ENCODE measurements at regions not wholly inside any gene's neighbourhood (a gene's known extent, or its start where the extent isn't known, plus 50 kb on each side); places are given as distances from the start of the nearest gene placed in this dataset.
"Not testable (repeated sequence)": the region's sequence is repeated elsewhere in the genome, so short reads cannot be mapped to it uniquely, and the experiment has no call there.

- H3K27me3 Mint-ChIP-seq (ENCODE audit: unreplicated experiment) = peaks cover 3% of the 10 kb centered on the region
- no peak overlapping the region for H3K27ac Mint-ChIP-seq (ENCODE audit: unreplicated experiment)
- no peak for TF ChIP-seq CTCF (IDR thresholded peaks at IDR 0.05; ENCODE audit: partially characterized antibody, unreplicated experiment)
- H3K9me3 Mint-ChIP-seq (ENCODE audit: unreplicated experiment) = peaks cover 3% of the 10 kb centered on the region
- no peaks in the 10 kb centered on the region for H3K36me3 Mint-ChIP-seq (ENCODE audit: unreplicated experiment)
- no peak overlapping the region for H3K4me3 Mint-ChIP-seq (ENCODE audit: unreplicated experiment)
- H3K4me1 Mint-ChIP-seq (ENCODE audit: low read depth, unreplicated experiment) = peaks cover 9% of the 10 kb centered on the region
- no peak for DNase-seq
Observed at GRCh38 chr9:19630760-19631159, 158.1 kb downstream of the SLC24A2 start.

- DNase-seq = peak; percentile 43
- TF ChIP-seq CTCF (IDR thresholded peaks at IDR 0.05; ENCODE audit: partially characterized antibody, unreplicated experiment) = peak; percentile 72
- Mint-ChIP-seq H3K4me3 (ENCODE audit: unreplicated experiment) (no peak overlapping the region), H3K9me3 (ENCODE audit: unreplicated experiment) (peaks cover 3% of the 10 kb centered on the region), H3K36me3 (ENCODE audit: unreplicated experiment) (no peaks in the 10 kb centered on the region), H3K4me1 (ENCODE audit: low read depth, unreplicated experiment) (peaks cover 13% of the 10 kb centered on the region), H3K27ac (ENCODE audit: unreplicated experiment) (no peak overlapping the region), H3K27me3 (ENCODE audit: unreplicated experiment) (peaks cover 3% of the 10 kb centered on the region)
Observed at GRCh38 chr9:19629488-19629887, 159.3 kb downstream of the SLC24A2 start.

GRCh38 chr9:19625426-19625825, 163.4 kb downstream of the SLC24A2 start:
- H3K27ac Mint-ChIP-seq (ENCODE audit: unreplicated experiment); H3K4me3 Mint-ChIP-seq (ENCODE audit: unreplicated experiment); H3K36me3 Mint-ChIP-seq (ENCODE audit: unreplicated experiment); H3K27me3 Mint-ChIP-seq (ENCODE audit: unreplicated experiment); DNase-seq; H3K9me3 Mint-ChIP-seq (ENCODE audit: unreplicated experiment): not testable (repeated sequence)
- H3K4me1 Mint-ChIP-seq (ENCODE audit: low read depth, unreplicated experiment) = peaks cover 22% of the 10 kb centered on the region

- Mint-ChIP-seq H3K9me3 (ENCODE audit: unreplicated experiment) (peaks cover 3% of the 10 kb centered on the region), H3K27ac (ENCODE audit: unreplicated experiment) (peak overlapping the region; percentile 75), H3K4me3 (ENCODE audit: unreplicated experiment) (no peak overlapping the region), H3K4me1 (ENCODE audit: low read depth, unreplicated experiment) (peaks cover 22% of the 10 kb centered on the region), H3K27me3 (ENCODE audit: unreplicated experiment) (no peaks in the 10 kb centered on the region), H3K36me3 (ENCODE audit: unreplicated experiment) (no peaks in the 10 kb centered on the region)
- TF ChIP-seq CTCF (IDR thresholded peaks at IDR 0.05; ENCODE audit: partially characterized antibody, unreplicated experiment) = no peak
- DNase-seq = no peak
Observed at GRCh38 chr9:19624519-19624918, 164.3 kb downstream of the SLC24A2 start.

GRCh38 chr9:19623941-19624340, 164.9 kb downstream of the SLC24A2 start:
- peaks cover 24% of the 10 kb centered on the region for H3K4me1 Mint-ChIP-seq (ENCODE audit: low read depth, unreplicated experiment)
- no peaks in the 10 kb centered on the region for H3K27me3 Mint-ChIP-seq (ENCODE audit: unreplicated experiment)
- peak overlapping the region; percentile 75 for H3K27ac Mint-ChIP-seq (ENCODE audit: unreplicated experiment)
- no peak for DNase-seq
- peak overlapping the region; percentile 8 for H3K4me3 Mint-ChIP-seq (ENCODE audit: unreplicated experiment)
- no peak for TF ChIP-seq CTCF (IDR thresholded peaks at IDR 0.05; ENCODE audit: partially characterized antibody, unreplicated experiment)
- H3K9me3 Mint-ChIP-seq (ENCODE audit: unreplicated experiment) = peaks cover 3% of the 10 kb centered on the region
- no peaks in the 10 kb centered on the region for H3K36me3 Mint-ChIP-seq (ENCODE audit: unreplicated experiment)

GRCh38 chr9:19620326-19620725, 168.5 kb downstream of the SLC24A2 start:
- no peak overlapping the region for H3K27ac Mint-ChIP-seq (ENCODE audit: unreplicated experiment)

More at GRCh38 chr9:19620326-19620725, 168.5 kb downstream of the SLC24A2 start:
- DNase-seq = no peak
- H3K4me3 Mint-ChIP-seq (ENCODE audit: unreplicated experiment) = no peak overlapping the region
- TF ChIP-seq CTCF (IDR thresholded peaks at IDR 0.05; ENCODE audit: partially characterized antibody, unreplicated experiment) = no peak
- no peaks in the 10 kb centered on the region for H3K36me3 Mint-ChIP-seq (ENCODE audit: unreplicated experiment)
- no peaks in the 10 kb centered on the region for H3K9me3 Mint-ChIP-seq (ENCODE audit: unreplicated experiment)
- peaks cover 23% of the 10 kb centered on the region for H3K4me1 Mint-ChIP-seq (ENCODE audit: low read depth, unreplicated experiment)
- H3K27me3 Mint-ChIP-seq (ENCODE audit: unreplicated experiment) = no peaks in the 10 kb centered on the region

Measured in glutamatergic neuron (in vitro differentiated cells).